B cell (primary cell): ENCODE measurements at regions not wholly inside any gene's neighbourhood (a gene's known extent, or its start where the extent isn't known, plus 50 kb on each side); places are given as distances from the start of the nearest gene placed in this dataset.

ENCODE experiments used
- ATAC-seq: fragments of 200-7000 bp; cut with Tn5 transposase; one replicate; pipeline ENCODE4 v1.10.0; 2021; ENCODE audit warnings: low read depth, mild to moderate bottlenecking, moderate number of reproducible peaks, moderate library complexity
- CTCF ChIA-PET: fragments of 350-600 bp; sonication (Branson Sonifier 250); formaldehyde crosslinking; loops from one replicate; lab custom pipeline; 2021; ENCODE audit warnings: antibody characterized with exemption, inconsistent platforms; lab: Charles Lee
- POLR2A ChIA-PET: fragments of 350-600 bp; sonication (Branson Sonifier 250); formaldehyde crosslinking; loops from one replicate; lab custom pipeline; 2021; ENCODE audit warnings: antibody characterized with exemption; lab: Charles Lee
- DNase-seq: peaks from one replicate; pipeline ENCODE4 v3.0.0; 2013
- H2AFZ ChIP-seq: 2 replicates; pipeline ENCODE4 v1.6.1; 2012; ENCODE audit warnings: mild to moderate bottlenecking, low read depth, low read length; ENCODE audit not compliant: insufficient read depth, poor library complexity, severe bottlenecking
- H3K27ac ChIP-seq, 2 donors: 1 replicate in 1 of 2; 2 replicates in 1 of 2; pipeline ENCODE4 v1.5.1; 2012 to 2013; ENCODE audit warnings: low read length in 2 of 2, mild to moderate bottlenecking in 2 of 2, moderate library complexity in 1 of 2
- H3K27me3 ChIP-seq, 4 experiments: fragments of 200-600 bp in 1 of 4; sonication (generic) in 1 of 4; replicated peaks in 1 of 4; 1 replicate in 2 of 4; 2 replicates in 2 of 4; pipeline versions ENCODE4 v1.6.1 to v1.7.0; 2013 to 2016; ENCODE audit warnings: low read length in 3 of 4, mild to moderate bottlenecking in 2 of 4, mixed read lengths in 1 of 4, moderate library complexity in 1 of 4; ENCODE audit not compliant: insufficient read depth in 4 of 4, control insufficient read depth in 3 of 4; ENCODE audit errors: control extremely low read depth in 1 of 4
- H3K36me3 ChIP-seq, 2 experiments: replicated peaks in 1 of 2; 1 replicate in 1 of 2; 2 replicates in 1 of 2; pipeline versions ENCODE4 v1.6.1 to v1.7.1; 2013; ENCODE audit warnings: low read length in 1 of 2; ENCODE audit not compliant: insufficient read depth in 2 of 2, control insufficient read depth in 1 of 2; ENCODE audit errors: control extremely low read depth in 1 of 2, extremely low read depth in 1 of 2
- H3K4me1 ChIP-seq, 2 donors: fragments of 200-600 bp in 1 of 2; sonication (generic) in 1 of 2; 1 replicate in 1 of 2; 2 replicates in 1 of 2; pipeline versions ENCODE4 v1.5.1 to v1.6.1; 2013 to 2017; ENCODE audit warnings: low read length in 2 of 2; ENCODE audit not compliant: control insufficient read depth in 2 of 2, insufficient read depth in 2 of 2
- H3K4me2 ChIP-seq: replicated peaks from 2 replicates; pipeline ENCODE3; 2012; ENCODE audit warnings: mild to moderate bottlenecking, low read depth, low read length; ENCODE audit not compliant: poor library complexity, severe bottlenecking
- H3K4me3 ChIP-seq, 5 experiments: fragments of 200-600 bp in 1 of 5; sonication (generic) in 1 of 5; 1 replicate in 3 of 5; 2 replicates in 2 of 5; pipeline versions ENCODE4 v1.5.1 to v1.7.0; 2011 to 2016; ENCODE audit warnings: low read length in 4 of 5, mild to moderate bottlenecking in 4 of 5, low read depth in 2 of 5, control low read depth in 1 of 5, moderate library complexity in 1 of 5; ENCODE audit not compliant: insufficient read depth in 1 of 5; ENCODE audit errors: control extremely low read depth in 1 of 5, extremely low read depth in 1 of 5
- H3K79me2 ChIP-seq: fragments of 200-600 bp; sonication (generic); one replicate; pipeline ENCODE4 v1.6.0; 2016; ENCODE audit warnings: low read length; ENCODE audit not compliant: control insufficient read depth, insufficient read depth
- H3K9ac ChIP-seq: fragments of 200-600 bp; sonication (generic); 2 replicates; pipeline ENCODE4 v1.6.1; 2017; ENCODE audit warnings: mild to moderate bottlenecking, low read length, moderate library complexity
- H3K9me3 ChIP-seq, 3 donors: one replicate each; pipeline versions ENCODE4 v1.6.1 to v1.7.1; 2013; ENCODE audit warnings: low read length in 2 of 3; ENCODE audit not compliant: control insufficient read depth in 2 of 3, insufficient read depth in 1 of 3; ENCODE audit errors: control extremely low read depth in 1 of 3
- H4K20me1 ChIP-seq: 2 replicates; pipeline ENCODE4 v1.6.0; 2012; ENCODE audit warnings: mild to moderate bottlenecking, low read length; ENCODE audit not compliant: insufficient read depth, control insufficient read depth, poor library complexity, severe bottlenecking
- H3K27ac Mint-ChIP-seq: one replicate; pipeline ENCODE4 v1.8.0; 2021; ENCODE audit warnings: mixed read lengths
- H3K27me3 Mint-ChIP-seq: one replicate; pipeline ENCODE4 v1.8.0; 2021; ENCODE audit warnings: mixed read lengths
- H3K4me1 Mint-ChIP-seq: one replicate; pipeline ENCODE4 v1.8.0; 2021; ENCODE audit warnings: mixed read lengths
- H3K4me3 Mint-ChIP-seq: one replicate; pipeline ENCODE4 v1.8.0; 2021; ENCODE audit warnings: mixed read lengths
- H3K9me3 Mint-ChIP-seq: one replicate; pipeline ENCODE4 v1.8.0; 2022; ENCODE audit warnings: mixed read lengths; ENCODE audit not compliant: insufficient read depth
- EZH2 ChIP-seq: IDR thresholded peaks from 2 replicates; pipeline ENCODE4 v1.6.1; 2012; ENCODE audit warnings: borderline replicate concordance, low read depth, mild to moderate bottlenecking, moderate library complexity, low read length; ENCODE audit not compliant: insufficient read depth, poor library complexity, severe bottlenecking
- WGBS: methylation state at CpG from one replicate; pipeline ENCODE4 v1.1.5; 2013; ENCODE audit warnings: missing lambda C conversion rate; ENCODE audit not compliant: insufficient coverage; 5-methylcytosine and 5-hydroxymethylcytosine counted together
- intact Hi-C: fragments of 100-400 bp; cut with micrococcal nuclease; formaldehyde crosslinking; loops from one replicate; pipeline ENCODE4 v1.10.0; 2022
- TF ChIP-seq, protein P1 (sequence below): fragments of 200-600 bp; IDR thresholded peaks from one replicate; pipeline ENCODE4 v1.8.0; 2022; ENCODE audit warnings: antibody characterized with exemption, mild to moderate bottlenecking

DNA sequence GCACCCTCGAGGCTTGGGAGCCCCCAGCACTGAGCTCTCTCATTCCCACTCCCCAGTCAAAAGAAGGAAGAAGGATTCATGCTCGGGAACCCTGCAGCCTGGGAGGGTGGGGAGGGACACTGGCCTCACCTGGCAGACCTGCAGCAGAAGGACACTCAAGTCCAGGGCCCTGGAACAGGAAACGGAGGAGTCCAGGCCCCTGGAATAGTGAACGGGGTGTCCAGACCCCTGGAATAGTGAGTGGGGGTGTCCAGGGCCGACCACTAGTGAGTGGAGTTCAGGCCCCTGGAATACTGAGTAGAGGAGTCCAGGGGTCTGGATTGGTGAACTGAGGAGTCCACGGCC is 292.5 kb downstream of the NDUFA10 start:
- ATAC-seq = no peak
- Mint-ChIP-seq H3K9me3 (peaks cover 2% of the 10 kb centered on the region), H3K4me1 (no peaks in the 10 kb centered on the region), H3K27me3 (no peaks in the 10 kb centered on the region), H3K4me3 (no peak overlapping the region), H3K27ac (no peak overlapping the region)
- no peak for DNase-seq
- H3K79me2 ChIP-seq = no peaks in the 10 kb centered on the region
- ChIA-PET POLR2A (no interaction called here), CTCF (no interaction called here)
- TF ChIP-seq, protein P1, sequence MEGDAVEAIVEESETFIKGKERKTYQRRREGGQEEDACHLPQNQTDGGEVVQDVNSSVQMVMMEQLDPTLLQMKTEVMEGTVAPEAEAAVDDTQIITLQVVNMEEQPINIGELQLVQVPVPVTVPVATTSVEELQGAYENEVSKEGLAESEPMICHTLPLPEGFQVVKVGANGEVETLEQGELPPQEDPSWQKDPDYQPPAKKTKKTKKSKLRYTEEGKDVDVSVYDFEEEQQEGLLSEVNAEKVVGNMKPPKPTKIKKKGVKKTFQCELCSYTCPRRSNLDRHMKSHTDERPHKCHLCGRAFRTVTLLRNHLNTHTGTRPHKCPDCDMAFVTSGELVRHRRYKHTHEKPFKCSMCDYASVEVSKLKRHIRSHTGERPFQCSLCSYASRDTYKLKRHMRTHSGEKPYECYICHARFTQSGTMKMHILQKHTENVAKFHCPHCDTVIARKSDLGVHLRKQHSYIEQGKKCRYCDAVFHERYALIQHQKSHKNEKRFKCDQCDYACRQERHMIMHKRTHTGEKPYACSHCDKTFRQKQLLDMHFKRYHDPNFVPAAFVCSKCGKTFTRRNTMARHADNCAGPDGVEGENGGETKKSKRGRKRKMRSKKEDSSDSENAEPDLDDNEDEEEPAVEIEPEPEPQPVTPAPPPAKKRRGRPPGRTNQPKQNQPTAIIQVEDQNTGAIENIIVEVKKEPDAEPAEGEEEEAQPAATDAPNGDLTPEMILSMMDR = no peak
- TF ChIP-seq EZH2 = no peak
- intact Hi-C loops = no loop called here
- no peak overlapping the region for H3K4me3 ChIP-seq
- WGBS = 81% methylated on average over 5 of the region's 6 CpGs
- H3K27me3 ChIP-seq = no peaks in the 10 kb centered on the region
- H3K4me1 ChIP-seq = no peaks in the 10 kb centered on the region
- H2AFZ ChIP-seq = no peak overlapping the region
- H3K4me2 ChIP-seq = no peak overlapping the region
- no peak overlapping the region for H3K27ac ChIP-seq
- H3K36me3 ChIP-seq = no peaks in the 10 kb centered on the region
- no peaks in the 10 kb centered on the region for H4K20me1 ChIP-seq
- H3K9ac ChIP-seq = no peak overlapping the region
- peaks cover 0 to 24% (median 4%) of the 10 kb centered on the region in 3 donors for H3K9me3 ChIP-seq

- no peak overlapping the region for H2AFZ ChIP-seq
- no peaks in the 10 kb centered on the region for H3K27me3 ChIP-seq
- H3K79me2 ChIP-seq = no peaks in the 10 kb centered on the region
- peaks cover 2% of the 10 kb centered on the region for H3K9me3 Mint-ChIP-seq
- intact Hi-C loops = no loop called here
- peaks cover 0 to 24% (median 4%) of the 10 kb centered on the region in 3 donors for H3K9me3 ChIP-seq
- H3K27me3 Mint-ChIP-seq = no peaks in the 10 kb centered on the region
- ChIA-PET POLR2A (no interaction called here), CTCF (no interaction called here)
- H3K27ac ChIP-seq = no peak overlapping the region
- H4K20me1 ChIP-seq = no peaks in the 10 kb centered on the region
- no peak for TF ChIP-seq EZH2
- TF ChIP-seq, protein P1 = no peak
- DNase-seq (no peak), ATAC-seq (no peak)
- H3K4me1 Mint-ChIP-seq = no peaks in the 10 kb centered on the region
- H3K4me2 ChIP-seq = no peak overlapping the region
- H3K4me3 Mint-ChIP-seq = no peak overlapping the region
- no peak overlapping the region for H3K27ac Mint-ChIP-seq
- no peaks in the 10 kb centered on the region for H3K4me1 ChIP-seq
- H3K36me3 ChIP-seq = no peaks in the 10 kb centered on the region
- no peak overlapping the region for H3K9ac ChIP-seq
- 93% methylated on average over 5 of the region's 6 CpGs for WGBS
- H3K4me3 ChIP-seq = no peak overlapping the region
These were observed 293.0 kb downstream of the NDUFA10 start for GRCh38 chr2:239731998-239732665.
